ENCODE measurements at regions not wholly inside any gene's neighbourhood (a gene's known extent, or its start where the extent isn't known, plus 50 kb on each side); places are given as distances from the start of the nearest gene placed in this dataset.

DNA sequence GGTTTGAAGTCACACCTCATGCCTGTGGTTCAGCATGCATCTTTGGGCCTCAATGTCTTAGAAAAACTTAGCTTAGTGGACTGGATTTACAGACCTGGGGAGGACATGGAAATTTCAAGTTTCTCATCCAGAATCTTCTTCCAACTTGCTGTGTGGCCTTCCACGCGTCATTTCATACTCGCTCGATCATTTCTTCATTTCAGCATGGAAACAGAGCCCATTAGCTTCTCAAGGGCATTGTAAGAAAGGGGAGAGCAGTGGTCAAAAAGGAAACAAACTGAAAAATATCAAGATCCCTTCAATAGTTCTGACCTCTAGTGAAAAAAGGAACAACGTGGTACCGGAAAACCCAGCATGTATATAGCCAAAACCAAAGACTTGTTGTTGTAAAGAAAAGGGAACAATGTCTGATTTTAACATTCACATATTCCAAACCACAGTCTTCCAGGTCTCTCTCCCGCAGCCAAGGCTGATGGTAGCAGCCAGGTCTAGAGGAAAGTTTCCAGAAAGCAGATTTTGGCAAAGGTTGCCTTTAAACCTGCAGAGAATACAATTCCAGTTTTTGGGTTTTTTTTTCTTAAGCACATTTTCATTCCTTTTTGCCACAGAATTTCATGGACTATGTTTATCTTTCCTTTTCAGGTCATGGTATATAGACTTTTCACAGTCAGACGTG lies 97.0 kb upstream of the CDC42BPA start:
- TF ChIP-seq POLR2A (IDR thresholded peaks at IDR 0.05), result no peak
- TF ChIP-seq, protein P1, sequence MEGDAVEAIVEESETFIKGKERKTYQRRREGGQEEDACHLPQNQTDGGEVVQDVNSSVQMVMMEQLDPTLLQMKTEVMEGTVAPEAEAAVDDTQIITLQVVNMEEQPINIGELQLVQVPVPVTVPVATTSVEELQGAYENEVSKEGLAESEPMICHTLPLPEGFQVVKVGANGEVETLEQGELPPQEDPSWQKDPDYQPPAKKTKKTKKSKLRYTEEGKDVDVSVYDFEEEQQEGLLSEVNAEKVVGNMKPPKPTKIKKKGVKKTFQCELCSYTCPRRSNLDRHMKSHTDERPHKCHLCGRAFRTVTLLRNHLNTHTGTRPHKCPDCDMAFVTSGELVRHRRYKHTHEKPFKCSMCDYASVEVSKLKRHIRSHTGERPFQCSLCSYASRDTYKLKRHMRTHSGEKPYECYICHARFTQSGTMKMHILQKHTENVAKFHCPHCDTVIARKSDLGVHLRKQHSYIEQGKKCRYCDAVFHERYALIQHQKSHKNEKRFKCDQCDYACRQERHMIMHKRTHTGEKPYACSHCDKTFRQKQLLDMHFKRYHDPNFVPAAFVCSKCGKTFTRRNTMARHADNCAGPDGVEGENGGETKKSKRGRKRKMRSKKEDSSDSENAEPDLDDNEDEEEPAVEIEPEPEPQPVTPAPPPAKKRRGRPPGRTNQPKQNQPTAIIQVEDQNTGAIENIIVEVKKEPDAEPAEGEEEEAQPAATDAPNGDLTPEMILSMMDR (IDR thresholded peaks at IDR 0.05), result no peak

Data from thyroid gland (tissue), 4 donors.